ENCODE measurements at regions not wholly inside any gene's neighbourhood (a gene's known extent, or its start where the extent isn't known, plus 50 kb on each side); places are given as distances from the start of the nearest gene placed in this dataset.
A peak's percentile ranks its signal among the peaks of the same experiment; 100 is the strongest.

DNA sequence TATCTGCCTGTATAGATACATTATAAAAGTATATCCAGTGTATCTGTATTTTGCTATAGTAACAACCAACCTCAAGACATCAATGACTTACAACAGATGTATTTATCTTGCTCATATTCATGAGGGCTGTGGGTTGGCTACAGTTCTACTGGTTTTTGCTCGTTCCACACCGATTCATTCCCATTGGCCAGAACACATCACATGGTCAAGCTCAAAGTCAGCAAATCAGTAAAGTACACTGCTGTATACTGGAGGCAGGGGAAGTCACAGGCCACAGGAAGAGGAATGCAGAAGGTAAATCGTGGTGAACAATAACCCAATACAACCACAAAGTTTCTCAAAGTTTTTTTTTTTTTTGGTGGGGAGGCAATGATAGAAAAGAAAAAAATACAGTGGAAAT lies 180.0 kb upstream of the CDKN3 start:
- TF ChIP-seq, protein P1, sequence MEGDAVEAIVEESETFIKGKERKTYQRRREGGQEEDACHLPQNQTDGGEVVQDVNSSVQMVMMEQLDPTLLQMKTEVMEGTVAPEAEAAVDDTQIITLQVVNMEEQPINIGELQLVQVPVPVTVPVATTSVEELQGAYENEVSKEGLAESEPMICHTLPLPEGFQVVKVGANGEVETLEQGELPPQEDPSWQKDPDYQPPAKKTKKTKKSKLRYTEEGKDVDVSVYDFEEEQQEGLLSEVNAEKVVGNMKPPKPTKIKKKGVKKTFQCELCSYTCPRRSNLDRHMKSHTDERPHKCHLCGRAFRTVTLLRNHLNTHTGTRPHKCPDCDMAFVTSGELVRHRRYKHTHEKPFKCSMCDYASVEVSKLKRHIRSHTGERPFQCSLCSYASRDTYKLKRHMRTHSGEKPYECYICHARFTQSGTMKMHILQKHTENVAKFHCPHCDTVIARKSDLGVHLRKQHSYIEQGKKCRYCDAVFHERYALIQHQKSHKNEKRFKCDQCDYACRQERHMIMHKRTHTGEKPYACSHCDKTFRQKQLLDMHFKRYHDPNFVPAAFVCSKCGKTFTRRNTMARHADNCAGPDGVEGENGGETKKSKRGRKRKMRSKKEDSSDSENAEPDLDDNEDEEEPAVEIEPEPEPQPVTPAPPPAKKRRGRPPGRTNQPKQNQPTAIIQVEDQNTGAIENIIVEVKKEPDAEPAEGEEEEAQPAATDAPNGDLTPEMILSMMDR (conservative IDR thresholded peaks at IDR 0.05; ENCODE audit: control insufficient read depth, insufficient read depth, low read depth, low read length): no peak

DNA sequence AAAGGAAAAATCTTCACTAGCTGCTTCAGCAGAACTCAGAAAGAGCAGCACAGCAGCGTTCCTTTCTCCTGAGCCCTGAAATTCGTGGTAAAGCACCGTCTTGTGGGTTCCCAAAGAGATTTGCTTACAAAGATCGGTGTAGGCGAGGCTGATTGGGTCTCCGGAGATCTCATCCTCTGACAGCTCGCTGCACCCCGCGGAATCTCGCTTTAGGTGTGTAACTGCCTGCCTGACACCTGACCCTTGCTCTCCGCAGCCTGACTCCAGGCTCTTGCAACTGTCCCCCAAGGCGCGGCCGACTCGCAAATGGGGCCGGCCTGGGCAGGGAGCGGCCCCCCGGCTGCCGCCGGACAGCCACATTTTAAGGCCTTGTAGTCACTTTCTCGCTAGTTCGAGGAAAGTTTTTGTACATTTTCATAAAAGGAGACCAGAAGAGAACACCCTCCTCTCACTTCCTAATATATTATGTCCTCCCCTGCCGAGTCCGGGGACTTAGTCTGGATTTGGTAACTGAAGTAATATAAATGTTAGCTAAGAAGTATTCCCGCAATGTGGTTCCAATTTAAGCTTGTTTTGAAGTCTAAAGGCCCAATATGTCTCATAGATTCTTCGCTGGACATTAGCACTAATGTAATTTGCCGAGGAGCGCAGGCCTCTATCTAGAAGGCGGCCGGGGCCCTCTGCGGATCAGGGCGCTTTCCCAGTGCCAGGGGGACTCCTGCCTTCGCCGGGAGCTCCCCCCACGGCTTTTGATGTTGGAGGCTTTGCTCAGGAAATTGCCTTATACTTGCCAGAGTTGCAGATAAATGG lies 177.3 kb upstream of the CDKN3 start:
- H3K4me3 ChIP-seq (ENCODE audit: control insufficient read depth, low read depth, low read length): no peak overlapping the region
- TF ChIP-seq, protein P1 (conservative IDR thresholded peaks at IDR 0.05; ENCODE audit: control insufficient read depth, insufficient read depth, low read depth, low read length): no peak
- peak; percentile 46 for DNase-seq (ENCODE audit: low read depth)

More for the DNA sequence above, 180.0 kb upstream of the CDKN3 start:
- no peak for DNase-seq (ENCODE audit: low read depth)
- no peak overlapping the region for H3K4me3 ChIP-seq (ENCODE audit: control insufficient read depth, low read depth, low read length)

DNA sequence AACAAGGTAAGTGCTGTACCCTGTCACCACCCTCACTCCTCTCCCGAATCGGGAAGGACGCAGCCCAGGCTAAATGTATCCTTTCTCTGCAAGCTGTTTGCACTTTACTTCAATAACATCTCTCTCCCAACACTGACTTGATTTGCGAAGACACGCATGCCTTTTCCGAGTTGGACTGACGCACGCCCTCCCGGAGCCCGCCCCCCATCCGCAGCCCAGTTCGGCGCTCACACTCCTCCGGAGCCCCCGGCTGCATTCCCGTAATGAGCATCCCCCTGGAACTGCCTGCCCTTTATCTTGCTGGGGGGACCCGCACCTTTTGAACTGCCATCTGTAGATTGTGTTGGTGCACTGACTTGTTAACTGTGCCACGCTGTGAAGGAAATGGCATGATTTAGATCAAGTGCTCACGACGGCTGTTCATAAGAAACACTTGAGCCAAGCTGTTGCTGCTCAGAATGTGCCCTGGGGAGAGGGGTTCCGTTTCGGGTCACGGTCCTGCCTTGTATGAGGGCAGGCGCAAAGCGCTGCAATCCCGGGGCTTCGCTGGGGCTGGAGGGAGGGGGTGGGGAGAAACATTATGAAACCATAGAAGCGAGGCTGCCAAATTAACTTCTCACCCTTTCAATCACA lies 176.6 kb upstream of the CDKN3 start:
- no peak for DNase-seq (ENCODE audit: low read depth)
- H3K4me3 ChIP-seq (ENCODE audit: control insufficient read depth, low read depth, low read length): peak overlapping the region; percentile 28
- TF ChIP-seq, protein P1 (conservative IDR thresholded peaks at IDR 0.05; ENCODE audit: control insufficient read depth, insufficient read depth, low read depth, low read length): no peak

DNA sequence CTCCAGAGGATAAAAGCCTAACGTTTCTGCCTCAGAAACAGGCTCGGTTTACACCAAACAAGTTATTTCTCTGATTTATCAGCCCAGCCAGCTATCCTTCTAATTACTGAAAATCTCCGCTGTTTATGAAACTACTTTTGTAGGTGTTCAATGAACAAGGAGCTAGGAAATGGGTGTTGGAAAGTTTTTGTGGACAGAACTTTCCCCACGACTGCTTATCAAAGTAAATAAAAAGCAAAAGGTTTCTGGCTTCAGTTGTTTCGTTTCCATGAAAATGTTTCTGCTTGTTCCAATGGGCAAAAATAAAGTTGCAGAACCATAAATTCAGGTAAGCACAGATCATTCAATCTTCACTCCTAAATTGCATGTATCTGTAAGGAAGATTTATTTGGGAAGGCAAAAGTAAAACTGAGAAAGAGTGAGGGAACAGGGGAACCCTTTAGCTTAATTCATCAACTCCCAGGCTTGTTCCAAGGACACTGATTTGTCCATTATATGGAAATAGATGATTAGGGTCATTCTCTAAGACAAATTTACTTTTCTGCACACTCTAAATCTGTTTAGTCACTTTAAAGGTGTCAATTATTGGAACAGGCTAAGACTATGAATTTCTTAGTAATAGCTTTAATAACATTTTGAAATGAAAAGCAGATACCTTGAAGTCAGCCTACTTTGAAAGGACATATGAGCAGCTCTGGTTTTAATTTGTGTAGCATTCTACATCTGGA lies 175.9 kb upstream of the CDKN3 start:
- TF ChIP-seq, protein P1 (conservative IDR thresholded peaks at IDR 0.05; ENCODE audit: control insufficient read depth, insufficient read depth, low read depth, low read length): no peak
- peak overlapping the region; percentile 28 for H3K4me3 ChIP-seq (ENCODE audit: control insufficient read depth, low read depth, low read length)
- DNase-seq (ENCODE audit: low read depth): no peak

DNA sequence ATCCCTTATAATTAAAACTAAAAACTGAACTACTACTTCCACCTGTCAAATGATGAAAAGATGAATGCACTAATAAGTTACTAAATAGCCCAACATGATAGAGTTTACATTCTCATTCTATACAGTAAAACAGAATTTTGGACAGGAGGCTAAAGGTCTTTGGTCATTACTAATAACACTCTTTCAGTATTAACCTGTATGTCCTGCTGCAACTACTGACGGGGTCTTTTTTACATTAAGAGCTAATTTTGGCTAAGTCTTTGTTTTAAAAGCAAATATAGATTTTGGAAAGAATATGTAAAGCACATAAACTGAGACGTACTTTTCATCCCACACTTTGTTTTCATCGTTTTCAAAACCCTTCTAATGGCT lies 175.4 kb upstream of the CDKN3 start:
- H3K4me3 ChIP-seq (ENCODE audit: control insufficient read depth, low read depth, low read length): no peak overlapping the region
- TF ChIP-seq, protein P1 (conservative IDR thresholded peaks at IDR 0.05; ENCODE audit: control insufficient read depth, insufficient read depth, low read depth, low read length): no peak
- DNase-seq (ENCODE audit: low read depth): no peak

DNA sequence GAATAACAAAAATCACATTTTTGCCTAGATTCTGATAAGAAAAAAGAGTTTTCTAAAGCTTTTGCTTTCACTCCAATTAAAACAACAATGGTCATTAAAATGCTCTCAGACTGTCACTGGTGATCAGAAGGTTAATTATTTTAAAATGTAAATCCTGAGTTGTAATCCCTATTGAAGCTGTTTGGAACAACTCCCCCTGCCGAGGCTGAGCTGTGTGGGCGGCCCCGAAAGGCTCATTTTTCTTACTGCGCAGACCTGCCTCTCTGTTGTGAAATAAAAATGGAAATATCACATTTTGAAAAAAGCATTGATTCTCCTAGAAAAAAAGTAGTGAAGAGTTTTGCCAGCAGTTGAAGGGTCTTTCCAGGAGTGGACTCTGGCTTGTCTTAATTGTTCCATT lies 174.8 kb upstream of the CDKN3 start:
- no peak for DNase-seq (ENCODE audit: low read depth)
- no peak overlapping the region for H3K4me3 ChIP-seq (ENCODE audit: control insufficient read depth, low read depth, low read length)
- TF ChIP-seq, protein P1 (conservative IDR thresholded peaks at IDR 0.05; ENCODE audit: control insufficient read depth, insufficient read depth, low read depth, low read length): no peak

All from fibroblast of mammary gland (primary cell).